HG03571 (cell line): ENCODE measurements at regions not wholly inside any gene's neighbourhood (a gene's known extent, or its start where the extent isn't known, plus 50 kb on each side); places are given as distances from the start of the nearest gene placed in this dataset.

Source experiments
- ATAC-seq: cut with Tn5 transposase; IDR thresholded peaks from one replicate; pipeline ENCODE4 v1.9.1; 2021; ENCODE audit not compliant: unreplicated experiment

- no peak for ATAC-seq
Measured at GRCh38 chr13:50513300-50513877, 330.1 kb downstream of the DLEU7 start.

DNA sequence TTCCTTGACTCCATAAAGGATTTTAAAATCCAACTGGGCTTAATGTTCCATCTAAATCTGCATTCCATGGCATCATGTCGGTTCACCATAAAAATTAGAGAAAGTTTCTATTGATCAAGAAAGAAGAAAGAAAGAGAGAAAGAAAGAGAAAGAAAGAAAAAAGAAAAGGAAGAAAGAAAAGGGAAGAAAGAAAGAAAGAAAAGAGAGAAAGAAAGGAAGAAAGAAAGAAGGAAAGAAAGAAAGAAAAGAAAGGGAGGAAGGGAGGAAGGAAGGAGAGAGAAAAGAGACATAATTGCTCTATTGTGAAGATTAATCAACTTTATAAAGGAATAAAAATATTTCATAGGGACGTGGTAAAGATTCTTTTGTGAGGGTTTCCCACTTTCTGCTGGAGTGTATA, 329.2 kb downstream of the DLEU7 start:
- ATAC-seq, result no peak

DNA sequence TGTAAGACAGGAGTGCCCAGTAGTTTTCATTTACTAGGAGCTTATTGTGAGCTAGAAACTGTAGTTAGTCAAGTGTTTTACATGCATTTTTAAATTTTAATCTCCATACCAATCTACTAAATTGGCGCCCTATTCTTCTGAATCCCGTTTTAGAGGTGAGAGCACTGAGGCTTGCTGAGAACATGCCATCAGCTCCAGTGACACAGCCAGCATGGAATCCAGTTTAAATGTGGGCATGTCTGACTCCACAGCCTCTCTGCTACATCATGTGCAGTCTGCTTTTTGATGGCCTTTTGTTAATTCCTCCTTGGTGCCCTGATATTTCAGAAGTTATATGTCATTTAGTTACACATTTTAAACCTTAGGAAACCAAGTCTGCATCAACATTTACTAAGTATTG, 325.4 kb downstream of the DLEU7 start:
- no peak for ATAC-seq

- no peak for ATAC-seq
Measured at GRCh38 chr13:50518781-50519201, 324.7 kb downstream of the DLEU7 start.

- no peak for ATAC-seq
Measured at GRCh38 chr13:50519866-50520265, 323.6 kb downstream of the DLEU7 start.

- ATAC-seq, result no peak
Measured at GRCh38 chr13:50521006-50521830, 322.3 kb downstream of the DLEU7 start.

- no peak for ATAC-seq
Measured at GRCh38 chr13:50521831-50522149, 321.7 kb downstream of the DLEU7 start.

- no peak for ATAC-seq
Measured at GRCh38 chr13:50522506-50522905, 321.0 kb downstream of the DLEU7 start.

GRCh38 chr13:50523307-50523706, 320.2 kb downstream of the DLEU7 start:
- ATAC-seq, result no peak

- no peak for ATAC-seq
Measured at GRCh38 chr13:50524560-50524959, 318.9 kb downstream of the DLEU7 start.

DNA sequence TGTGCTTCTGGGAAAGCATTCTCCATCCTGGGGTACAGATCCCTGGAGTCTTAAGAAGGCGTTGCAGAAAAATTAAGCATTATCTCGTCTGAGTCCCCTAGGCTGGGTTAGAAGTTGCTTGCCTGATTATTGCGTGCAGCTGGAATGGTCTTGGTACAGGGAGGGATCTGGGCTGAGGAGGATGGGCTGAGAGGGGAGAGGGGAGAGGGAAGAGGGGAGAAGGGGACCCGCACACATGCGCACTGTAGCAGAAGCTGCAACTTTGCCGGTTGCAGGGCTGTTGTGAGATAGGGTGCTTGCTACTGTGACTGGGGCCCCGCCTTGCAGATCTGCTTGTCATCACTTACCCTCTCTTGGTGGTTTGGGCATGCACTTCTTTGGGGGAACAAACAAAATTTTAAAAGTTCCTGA, 316.8 kb downstream of the DLEU7 start:
- ATAC-seq, result no peak

- no peak for ATAC-seq
Measured at GRCh38 chr13:50527188-50527587, 316.3 kb downstream of the DLEU7 start.

DNA sequence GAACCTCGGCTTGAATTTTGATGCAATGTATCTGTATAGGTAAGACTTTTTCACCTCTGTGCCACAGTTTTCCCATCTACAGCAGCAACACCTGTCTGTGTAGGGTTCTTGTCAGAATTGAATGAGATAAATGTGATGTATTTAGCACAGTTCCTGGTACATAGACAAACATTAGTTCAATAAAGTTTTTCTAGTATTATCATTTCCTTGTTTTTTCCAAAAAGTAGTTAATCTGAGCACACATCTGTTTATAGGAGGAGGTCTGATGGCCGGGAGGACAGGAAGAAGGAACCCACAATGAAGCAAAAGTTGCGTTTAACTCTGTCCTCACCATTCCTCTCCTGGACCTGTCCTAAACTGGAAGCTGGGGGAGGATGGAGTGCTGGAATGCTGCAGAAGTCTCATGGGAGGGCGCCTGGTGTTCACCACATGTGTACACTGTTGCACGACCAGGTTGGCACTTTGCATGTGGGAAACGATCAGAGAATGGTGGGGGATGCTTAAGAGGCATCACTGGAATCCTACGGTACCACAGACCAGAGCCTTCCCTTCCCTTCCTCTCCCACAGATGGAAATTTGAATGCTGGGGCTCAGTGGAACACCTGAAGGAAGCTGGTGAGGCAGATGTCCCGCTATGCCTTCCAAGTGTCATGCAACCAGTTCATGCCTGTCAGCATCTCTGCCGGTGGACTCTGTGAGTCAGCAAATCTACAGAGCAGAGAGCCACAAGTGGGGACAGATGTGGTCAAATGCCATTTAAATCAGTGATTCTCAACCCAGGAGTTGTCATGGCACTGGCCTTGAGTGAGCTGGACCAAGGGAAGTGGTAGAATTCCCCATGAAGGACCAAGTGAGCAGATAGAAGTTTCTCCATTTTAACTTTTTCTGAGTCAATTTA, 315.6 kb downstream of the DLEU7 start:
- no peak for ATAC-seq

- no peak for ATAC-seq
Measured at GRCh38 chr13:50529154-50529882, 314.2 kb downstream of the DLEU7 start.

GRCh38 chr13:50531917-50532899, 311.3 kb downstream of the DLEU7 start:
- no peak for ATAC-seq

- no peak for ATAC-seq
Measured at GRCh38 chr13:50535050-50535449, 308.4 kb downstream of the DLEU7 start.

- no peak for ATAC-seq
Measured at GRCh38 chr13:50537029-50537428, 306.5 kb downstream of the DLEU7 start.

GRCh38 chr13:50539791-50540530, 303.5 kb downstream of the DLEU7 start:
- no peak for ATAC-seq

DNA sequence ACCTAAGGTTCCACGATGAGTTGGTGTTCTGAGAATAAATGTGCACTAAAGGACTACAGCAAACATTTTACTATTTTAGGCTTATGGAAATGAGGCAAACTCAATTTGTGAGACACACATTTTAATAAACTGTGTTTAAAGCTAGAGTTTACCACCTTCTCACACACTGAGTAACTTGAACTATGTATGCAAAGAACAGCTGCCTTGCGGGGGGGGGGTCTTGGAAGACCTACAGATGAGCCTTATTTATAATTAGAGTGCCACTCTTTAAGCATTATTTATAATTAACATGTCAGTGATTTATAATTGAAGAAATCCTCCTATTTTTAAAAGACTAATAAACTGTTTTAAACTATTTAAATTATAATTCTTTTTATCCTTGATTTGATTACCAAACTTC, 300.4 kb downstream of the DLEU7 start:
- no peak for ATAC-seq
